ENCODE measurements at regions not wholly inside any gene's neighbourhood (a gene's known extent, or its start where the extent isn't known, plus 50 kb on each side); places are given as distances from the start of the nearest gene placed in this dataset.

GRCh38 chr1:69433073-69433472, 134.6 kb upstream of the LRRC7 start:
- no peak overlapping the region for H3K4me2 ChIP-seq (ENCODE audit: low read depth, low read length)
- no peak for DNase-seq
- no peaks in the 10 kb centered on the region for H4K20me1 ChIP-seq (ENCODE audit: insufficient read depth, low read length)
- H3F3A ChIP-seq (ENCODE audit: insufficient read depth, low read length), result no peaks in the 10 kb centered on the region
- no peak overlapping the region for H3K27ac ChIP-seq (ENCODE audit: low read length)
- H3K4me3 ChIP-seq (ENCODE audit: low read length), result no peak overlapping the region
- no peaks in the 10 kb centered on the region for H3K36me3 ChIP-seq (replicated peaks; ENCODE audit: insufficient read depth, low read length)
- H3K9ac ChIP-seq (ENCODE audit: low read length), result no peak overlapping the region
- no peak for TF ChIP-seq CTCF (IDR thresholded peaks at IDR 0.05; ENCODE audit: low read length)
- no peak for TF ChIP-seq EZH2phosphoT487 (IDR thresholded peaks at IDR 0.05; ENCODE audit: low read length)
- TF ChIP-seq EZH2 (optimal IDR thresholded peaks at IDR 0.05; ENCODE audit: low read depth, low read length), result no peak
- H3K27me3 ChIP-seq (replicated peaks; ENCODE audit: insufficient read depth, low read length), result no peaks in the 10 kb centered on the region
- H3K9me2 ChIP-seq (replicated peaks; ENCODE audit: insufficient read depth, low read length), result no peaks in the 10 kb centered on the region
- no peaks in the 10 kb centered on the region for H3K9me3 ChIP-seq (replicated peaks; ENCODE audit: insufficient read depth, low read length)
- H3K4me1 ChIP-seq (ENCODE audit: low read length), result no peaks in the 10 kb centered on the region
- no peaks in the 10 kb centered on the region for H3K79me2 ChIP-seq (ENCODE audit: low read length)
- no peak overlapping the region for H2AFZ ChIP-seq (ENCODE audit: low read length)

GRCh38 chr1:69436151-69436550, 131.6 kb upstream of the LRRC7 start:
- Histone ChIP-seq H3F3A (ENCODE audit: insufficient read depth, low read length) (no peaks in the 10 kb centered on the region), H3K4me3 (ENCODE audit: low read length) (no peak overlapping the region), H3K4me2 (ENCODE audit: low read depth, low read length) (no peak overlapping the region), H3K36me3 (replicated peaks; ENCODE audit: insufficient read depth, low read length) (no peaks in the 10 kb centered on the region), H3K9ac (ENCODE audit: low read length) (no peak overlapping the region), H2AFZ (ENCODE audit: low read length) (no peak overlapping the region), H3K9me2 (replicated peaks; ENCODE audit: insufficient read depth, low read length) (no peaks in the 10 kb centered on the region), H3K9me3 (replicated peaks; ENCODE audit: insufficient read depth, low read length) (no peaks in the 10 kb centered on the region), H4K20me1 (ENCODE audit: insufficient read depth, low read length) (no peaks in the 10 kb centered on the region), H3K27me3 (replicated peaks; ENCODE audit: insufficient read depth, low read length) (no peaks in the 10 kb centered on the region), H3K79me2 (ENCODE audit: low read length) (no peaks in the 10 kb centered on the region), H3K4me1 (ENCODE audit: low read length) (no peaks in the 10 kb centered on the region), H3K27ac (ENCODE audit: low read length) (no peak overlapping the region)
- DNase-seq, result no peak
- TF ChIP-seq EZH2phosphoT487 (IDR thresholded peaks at IDR 0.05; ENCODE audit: low read length) (no peak), EZH2 (optimal IDR thresholded peaks at IDR 0.05; ENCODE audit: low read depth, low read length) (no peak), CTCF (IDR thresholded peaks at IDR 0.05; ENCODE audit: low read length) (no peak)

- TF ChIP-seq EZH2 (optimal IDR thresholded peaks at IDR 0.05; ENCODE audit: low read depth, low read length) (no peak), CTCF (IDR thresholded peaks at IDR 0.05; ENCODE audit: low read length) (no peak), EZH2phosphoT487 (IDR thresholded peaks at IDR 0.05; ENCODE audit: low read length) (no peak)
- H4K20me1 ChIP-seq (ENCODE audit: insufficient read depth, low read length), result no peaks in the 10 kb centered on the region
- H2AFZ ChIP-seq (ENCODE audit: low read length), result no peak overlapping the region
- H3K27me3 ChIP-seq (replicated peaks; ENCODE audit: insufficient read depth, low read length), result no peaks in the 10 kb centered on the region
- no peaks in the 10 kb centered on the region for H3K79me2 ChIP-seq (ENCODE audit: low read length)
- H3K4me2 ChIP-seq (ENCODE audit: low read depth, low read length), result no peak overlapping the region
- no peak overlapping the region for H3K27ac ChIP-seq (ENCODE audit: low read length)
- H3F3A ChIP-seq (ENCODE audit: insufficient read depth, low read length), result no peaks in the 10 kb centered on the region
- H3K36me3 ChIP-seq (replicated peaks; ENCODE audit: insufficient read depth, low read length), result no peaks in the 10 kb centered on the region
- H3K9me2 ChIP-seq (replicated peaks; ENCODE audit: insufficient read depth, low read length), result no peaks in the 10 kb centered on the region
- H3K4me3 ChIP-seq (ENCODE audit: low read length), result no peak overlapping the region
- DNase-seq, result no peak
- H3K4me1 ChIP-seq (ENCODE audit: low read length), result no peaks in the 10 kb centered on the region
- no peaks in the 10 kb centered on the region for H3K9me3 ChIP-seq (replicated peaks; ENCODE audit: insufficient read depth, low read length)
- H3K9ac ChIP-seq (ENCODE audit: low read length), result no peak overlapping the region
Observed at GRCh38 chr1:69438056-69438795, 129.5 kb upstream of the LRRC7 start.

Data from MM.1S (cell line).